ENCODE measurements at regions not wholly inside any gene's neighbourhood (a gene's known extent, or its start where the extent isn't known, plus 50 kb on each side); places are given as distances from the start of the nearest gene placed in this dataset.

- no peak for TF ChIP-seq POLR2AphosphoS5 (IDR thresholded peaks at IDR 0.05)
- TF ChIP-seq CTCF (IDR thresholded peaks at IDR 0.05): no peak
- no peak for TF ChIP-seq POLR2A (IDR thresholded peaks at IDR 0.05)
Measured at GRCh38 chr4:158997660-158998349, 105.1 kb upstream of the RAPGEF2 start.
